HG02938 (cell line): ENCODE measurements at regions not wholly inside any gene's neighbourhood (a gene's known extent, or its start where the extent isn't known, plus 50 kb on each side); places are given as distances from the start of the nearest gene placed in this dataset.

ENCODE experiments used
- ATAC-seq: cut with Tn5 transposase; IDR thresholded peaks from one replicate; pipeline ENCODE4 v1.9.1; 2021; ENCODE audit warnings: mild to moderate bottlenecking, moderate library complexity; ENCODE audit not compliant: unreplicated experiment

DNA sequence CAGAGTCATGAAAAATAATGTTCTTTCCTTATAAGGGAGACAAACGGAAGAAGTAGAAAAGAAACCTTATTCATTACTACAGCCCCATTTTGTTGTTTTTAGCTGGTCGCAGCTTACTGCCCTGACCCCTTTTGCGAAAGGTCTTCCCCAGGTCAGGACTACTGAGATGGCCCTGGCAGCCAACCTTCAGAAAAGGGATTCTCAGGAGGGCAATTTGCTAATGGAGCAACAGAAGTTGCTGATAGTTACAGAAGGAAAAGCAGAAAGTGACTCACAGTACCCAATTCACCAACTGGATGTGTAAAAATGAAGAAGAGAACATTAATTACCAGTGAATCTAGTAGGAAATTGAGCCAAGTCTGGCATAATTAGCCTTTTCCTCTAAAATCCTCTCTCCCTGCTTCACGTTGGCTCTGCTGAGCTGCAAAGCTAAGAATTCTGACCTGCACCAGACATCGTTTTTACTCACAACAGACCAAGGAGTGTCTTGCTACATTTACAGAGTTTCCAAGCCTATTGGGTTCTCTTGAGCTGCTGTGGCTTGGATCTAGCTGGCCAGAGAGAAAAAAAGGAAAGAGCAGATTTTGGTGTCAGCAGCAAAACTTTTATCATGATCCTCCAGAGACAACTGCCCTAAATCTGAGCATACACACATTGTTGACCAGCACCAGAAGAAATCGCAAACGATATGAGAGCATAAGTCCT is 499.9 kb upstream of the FZD8 start:
- no peak for ATAC-seq

DNA sequence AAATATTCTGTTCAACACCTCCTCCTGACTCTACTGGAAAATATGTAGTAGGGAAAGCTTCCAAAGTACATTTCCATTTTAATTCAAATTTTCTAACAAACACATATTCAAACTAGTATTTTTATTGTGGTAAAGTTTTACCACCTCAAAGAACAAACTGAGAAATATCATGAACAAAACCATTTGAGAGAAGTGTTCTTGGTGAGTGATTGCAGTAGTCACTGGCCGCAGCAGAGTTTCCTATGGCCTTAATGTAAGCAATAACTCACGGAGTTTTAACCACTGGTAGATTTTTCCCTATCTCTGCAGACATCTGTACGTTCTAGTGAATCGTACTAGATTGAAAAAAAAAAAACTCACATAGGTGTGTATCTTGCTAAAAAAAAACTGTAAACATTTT is 487.0 kb upstream of the FZD8 start:
- ATAC-seq: no peak

DNA sequence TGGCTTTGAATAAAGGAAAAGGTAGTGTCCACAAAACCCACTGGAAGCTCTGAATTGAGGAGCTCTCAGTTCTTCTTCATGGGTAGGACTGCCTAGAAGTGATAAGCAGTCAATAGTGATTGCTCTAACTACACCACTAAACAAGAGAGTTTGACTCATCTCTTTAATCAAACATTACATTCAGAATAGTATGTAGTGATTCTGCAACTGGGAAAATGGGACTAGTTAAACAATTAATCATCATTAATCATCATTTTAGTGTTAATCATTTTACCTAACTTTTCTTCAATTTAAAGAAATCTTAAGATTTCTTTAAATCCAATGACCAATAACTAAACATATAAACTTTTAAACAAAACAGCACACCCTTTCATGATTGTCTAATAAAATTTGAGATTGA is 484.0 kb upstream of the FZD8 start:
- no peak for ATAC-seq

DNA sequence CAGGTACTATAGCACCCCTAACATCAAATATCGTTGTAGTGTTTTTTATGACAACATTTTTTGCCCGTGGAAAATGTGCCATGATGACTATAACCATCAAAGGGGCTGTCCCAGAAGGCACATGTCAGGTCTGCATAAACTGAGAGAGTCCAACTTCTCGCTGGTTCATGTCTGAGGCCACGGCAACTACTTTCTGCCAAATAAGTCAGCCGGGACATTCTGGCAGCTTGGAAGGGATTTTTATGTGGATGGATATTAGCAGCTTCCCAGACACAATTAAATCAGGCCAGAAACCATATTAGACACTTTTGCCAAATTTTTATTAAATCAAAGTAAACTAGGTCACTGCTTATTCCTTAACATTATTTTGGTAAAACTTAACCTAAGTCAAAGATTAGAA is 477.4 kb upstream of the FZD8 start:
- no peak for ATAC-seq

DNA sequence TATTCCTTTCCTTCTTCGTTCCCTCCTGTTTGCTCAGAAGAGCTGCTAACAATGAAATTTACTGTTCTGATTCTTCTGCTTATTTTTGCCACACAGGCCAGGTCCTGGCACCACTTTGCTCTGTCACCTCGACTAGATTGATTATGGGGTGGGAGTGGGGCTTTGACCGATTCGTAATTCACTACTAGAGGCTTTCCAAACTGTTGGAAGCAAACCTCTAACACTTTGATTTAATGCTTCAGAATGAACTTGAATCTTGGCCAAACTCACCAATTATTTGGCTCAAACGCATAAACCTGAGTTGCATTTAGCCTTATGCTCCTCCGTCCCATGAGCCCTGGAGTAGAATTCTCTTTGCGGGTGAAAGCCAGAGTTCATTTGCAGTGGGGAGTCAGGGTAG is 476.2 kb upstream of the FZD8 start:
- no peak for ATAC-seq

DNA sequence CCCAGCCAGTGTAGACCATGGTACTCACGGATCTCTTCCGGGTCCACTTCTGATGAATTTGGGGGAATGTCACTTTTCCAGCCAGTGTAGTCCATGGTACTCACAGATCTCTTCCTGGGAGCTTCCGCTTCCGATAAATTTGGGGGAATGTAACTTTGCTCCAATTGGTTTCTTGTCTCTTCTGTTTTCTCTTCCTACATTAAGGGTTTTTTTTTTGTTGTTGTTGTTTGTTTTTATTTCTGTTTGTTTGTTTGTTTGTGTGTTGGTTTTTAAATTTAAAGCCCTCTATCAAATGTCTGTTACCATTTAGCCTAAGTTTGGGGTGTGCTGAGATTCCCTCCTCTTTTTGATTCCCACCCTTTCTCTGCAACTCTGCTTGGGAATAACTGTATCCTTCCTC is 475.8 kb upstream of the FZD8 start:
- ATAC-seq: no peak

DNA sequence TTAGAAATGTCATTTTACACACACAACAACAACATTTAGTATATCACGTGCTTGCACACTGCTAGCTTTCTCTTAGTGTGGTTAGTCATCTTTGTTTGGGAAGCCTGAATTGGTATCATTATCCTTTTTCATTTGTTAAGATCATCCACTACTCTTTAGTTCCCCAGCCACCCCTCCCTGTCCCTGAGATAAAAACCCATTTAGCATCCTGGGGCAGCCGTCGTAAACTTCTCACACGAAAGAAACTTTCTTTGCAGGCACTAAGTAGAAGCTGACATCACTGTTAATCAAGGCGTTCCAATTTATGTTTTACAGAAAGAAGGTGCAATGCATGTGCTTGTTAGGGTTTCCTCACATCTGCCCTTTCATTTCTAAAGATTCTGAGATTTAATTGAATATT is 475.1 kb upstream of the FZD8 start:
- no peak for ATAC-seq

DNA sequence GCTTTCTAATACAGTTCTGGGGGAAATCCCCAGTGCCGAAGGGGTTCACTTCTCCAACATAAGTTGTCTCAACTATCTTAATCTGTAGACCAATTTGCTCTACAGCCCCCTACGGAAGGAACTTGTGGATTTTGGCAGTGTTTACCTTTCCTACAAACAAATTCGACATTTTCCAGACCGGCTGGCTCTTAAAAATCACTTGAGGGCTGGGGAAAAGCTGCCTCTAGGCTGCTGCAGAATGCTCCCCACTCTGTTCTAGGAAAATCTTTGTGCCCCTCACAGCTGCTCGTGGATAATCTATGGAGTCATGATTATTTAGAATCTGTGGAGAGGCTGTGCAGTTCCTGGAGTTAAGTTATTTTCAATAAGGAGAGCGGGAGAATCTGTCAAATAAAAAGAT is 474.6 kb upstream of the FZD8 start:
- no peak for ATAC-seq

DNA sequence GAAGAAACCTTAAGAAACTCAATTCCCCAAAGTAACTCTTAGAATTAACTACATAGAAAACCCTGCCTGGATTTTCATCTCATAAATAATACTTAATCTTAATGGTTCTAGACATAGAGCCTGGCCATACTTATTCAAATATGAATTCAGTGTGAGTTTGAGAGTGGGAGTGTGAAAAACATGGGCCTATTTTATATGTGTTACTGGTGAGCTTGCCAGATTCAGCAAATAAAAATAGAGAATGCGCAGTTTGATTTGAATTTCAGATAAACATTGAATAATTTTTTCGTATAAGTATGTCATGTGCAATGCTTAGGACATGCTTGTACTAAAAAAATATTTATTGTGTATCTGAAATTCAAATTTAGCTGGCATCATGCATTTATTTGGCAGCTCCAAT is 473.9 kb upstream of the FZD8 start:
- ATAC-seq: no peak

DNA sequence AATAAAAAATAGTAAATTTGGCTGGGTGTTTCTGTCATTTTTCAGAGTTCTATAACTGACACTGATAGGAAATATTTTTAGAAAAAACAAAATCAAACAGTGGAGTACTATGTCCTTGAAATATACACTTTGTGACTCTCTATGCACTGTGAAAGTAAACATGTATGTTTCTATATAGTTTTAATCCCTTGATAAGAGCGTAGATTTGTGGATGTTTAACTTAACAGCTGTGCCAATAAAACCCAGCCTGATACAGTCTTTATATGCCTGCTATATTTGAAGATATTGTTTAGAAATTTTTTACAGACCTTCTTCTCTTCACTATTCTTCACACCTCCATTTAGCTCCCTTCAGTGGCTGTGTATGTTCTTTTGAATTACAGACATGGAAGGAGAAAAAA is 473.3 kb upstream of the FZD8 start:
- ATAC-seq: no peak

DNA sequence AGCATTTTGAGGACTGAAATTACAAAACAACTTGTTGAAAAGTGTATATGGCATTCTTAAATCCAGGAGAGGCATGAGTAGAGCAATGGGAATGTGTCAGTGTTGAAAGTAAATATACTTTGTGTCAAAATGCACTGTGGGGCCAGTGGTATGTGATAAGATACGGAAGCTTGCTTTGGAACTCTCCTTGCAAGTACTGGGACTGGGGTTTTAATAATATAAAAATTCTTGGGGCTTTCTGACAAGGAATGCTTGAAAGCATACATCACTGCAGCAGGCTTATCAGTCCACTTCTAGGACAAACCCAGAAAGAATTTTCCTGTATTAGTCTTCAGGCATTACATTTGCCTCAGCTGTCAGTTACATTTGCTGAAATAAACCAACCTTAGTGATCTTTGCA is 472.8 kb upstream of the FZD8 start:
- no peak for ATAC-seq

DNA sequence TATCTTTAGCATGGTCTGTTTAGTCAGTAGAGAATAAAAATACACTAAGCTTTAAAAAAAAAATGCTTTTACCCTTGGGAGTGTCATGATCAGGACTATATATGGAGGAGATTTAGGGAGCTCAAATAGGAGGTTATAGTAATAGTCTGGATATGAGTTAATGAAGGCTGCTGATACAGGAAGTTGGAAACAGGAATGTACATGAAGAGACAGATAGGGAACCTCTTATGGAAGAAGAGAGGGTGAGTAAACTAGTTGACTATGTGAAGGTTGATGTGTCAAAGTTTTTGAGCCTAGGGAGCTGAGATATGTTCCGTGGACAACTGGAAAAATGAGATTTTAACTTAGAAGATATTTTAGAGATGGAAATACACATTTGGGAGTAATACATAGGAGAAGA is 472.0 kb upstream of the FZD8 start:
- no peak for ATAC-seq

DNA sequence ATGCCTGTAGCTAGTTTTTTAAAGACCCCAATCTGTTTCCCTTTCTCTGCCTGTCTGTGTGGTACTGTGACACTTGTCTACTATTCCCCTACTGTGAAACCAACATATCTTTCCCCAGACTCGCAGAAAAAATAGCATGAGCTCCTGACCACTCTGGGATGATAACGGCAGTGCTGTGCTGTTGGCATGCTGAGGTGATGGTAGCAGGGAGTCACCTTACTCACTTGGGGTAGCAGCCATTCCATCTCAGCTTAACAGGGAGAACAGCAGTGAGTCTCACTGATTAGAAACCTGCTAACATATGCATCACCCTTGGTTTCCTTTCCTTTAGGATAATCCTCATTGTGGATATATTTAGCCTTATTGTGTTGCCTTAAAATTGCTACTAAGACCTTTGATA is 469.6 kb upstream of the FZD8 start:
- no peak for ATAC-seq

DNA sequence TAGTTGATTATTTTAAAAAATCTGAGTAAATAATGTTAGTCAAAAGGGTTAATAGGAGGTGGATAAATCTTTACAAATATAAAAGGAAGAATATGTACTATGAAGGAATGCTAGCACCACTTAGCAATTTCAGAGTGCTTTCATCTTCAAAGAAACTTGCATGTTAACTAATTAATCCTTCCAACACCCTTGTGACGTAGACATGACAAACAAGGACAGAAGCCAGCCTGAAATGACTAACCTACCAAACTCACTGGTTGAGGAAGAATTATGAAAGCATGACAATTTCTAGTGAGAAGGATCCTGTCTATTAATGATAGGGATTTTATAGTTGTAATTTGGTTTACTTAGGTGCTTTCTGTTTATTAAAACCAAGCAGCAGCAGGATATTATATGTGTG is 468.0 kb upstream of the FZD8 start:
- ATAC-seq: no peak

DNA sequence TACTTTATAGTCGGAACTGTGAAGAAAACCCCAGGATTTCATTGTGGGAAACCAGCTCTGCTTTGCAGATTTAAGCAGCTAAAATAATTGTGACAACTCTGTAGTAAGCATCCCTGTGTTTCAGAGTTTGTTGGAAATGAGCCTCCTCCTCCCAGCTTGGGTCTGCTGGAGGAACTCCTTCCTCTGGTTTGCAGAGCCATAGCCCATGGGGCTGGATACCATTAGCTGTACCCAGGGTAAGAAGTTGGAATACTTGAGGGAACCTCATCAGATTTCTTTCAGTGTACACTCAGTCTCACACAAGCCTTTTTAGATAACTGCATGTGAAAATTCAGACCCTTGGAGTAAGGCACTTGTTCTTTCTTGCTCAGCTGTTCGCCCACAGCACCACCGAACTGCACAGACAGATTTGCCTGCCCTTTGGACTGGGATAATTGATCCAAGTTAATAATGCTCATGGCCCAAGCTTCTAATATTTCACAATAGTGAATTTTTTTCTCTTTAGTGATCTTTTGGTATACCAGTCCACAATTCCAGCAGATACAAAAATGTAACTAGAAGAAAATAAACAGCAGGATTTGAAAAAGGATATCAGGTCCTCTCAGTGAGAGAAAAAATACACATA is 467.4 kb upstream of the FZD8 start:
- no peak for ATAC-seq

DNA sequence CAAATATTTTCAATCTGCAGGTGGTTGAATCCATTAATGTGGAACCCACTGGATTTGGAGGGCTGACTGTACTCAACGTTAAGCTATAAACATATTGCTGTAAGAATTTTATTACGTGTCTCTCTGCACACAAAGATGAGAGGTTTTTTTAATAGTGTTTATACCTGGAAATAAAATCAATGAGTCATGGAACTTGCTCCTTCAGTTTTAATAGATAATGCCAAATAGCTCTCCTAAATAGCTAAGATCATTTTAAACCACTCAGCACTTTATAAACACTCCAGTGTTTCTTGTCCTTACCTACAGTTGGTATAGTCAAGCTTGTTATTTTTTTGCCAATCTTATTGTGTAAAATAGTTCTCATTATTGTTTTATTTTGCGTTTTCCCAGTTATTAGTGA is 455.6 kb upstream of the FZD8 start:
- ATAC-seq: no peak

DNA sequence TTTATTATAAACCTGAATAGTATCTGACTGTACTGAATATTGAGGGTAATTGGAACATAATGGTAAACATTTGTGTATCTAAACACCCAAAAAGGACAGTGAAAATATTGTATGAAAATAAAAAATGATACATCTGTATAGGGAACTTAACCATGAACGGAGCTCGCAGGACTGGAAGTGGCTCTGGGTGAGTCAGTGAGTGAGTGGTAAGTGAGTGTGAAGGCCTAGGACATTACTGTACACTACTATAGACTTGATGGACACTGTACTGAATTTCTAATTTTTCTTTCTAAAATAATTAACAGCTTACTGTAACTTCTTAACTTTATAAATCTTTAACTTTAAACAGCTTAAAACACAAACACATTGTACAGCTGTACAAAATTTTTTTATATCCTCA is 454.5 kb upstream of the FZD8 start:
- ATAC-seq: no peak

DNA sequence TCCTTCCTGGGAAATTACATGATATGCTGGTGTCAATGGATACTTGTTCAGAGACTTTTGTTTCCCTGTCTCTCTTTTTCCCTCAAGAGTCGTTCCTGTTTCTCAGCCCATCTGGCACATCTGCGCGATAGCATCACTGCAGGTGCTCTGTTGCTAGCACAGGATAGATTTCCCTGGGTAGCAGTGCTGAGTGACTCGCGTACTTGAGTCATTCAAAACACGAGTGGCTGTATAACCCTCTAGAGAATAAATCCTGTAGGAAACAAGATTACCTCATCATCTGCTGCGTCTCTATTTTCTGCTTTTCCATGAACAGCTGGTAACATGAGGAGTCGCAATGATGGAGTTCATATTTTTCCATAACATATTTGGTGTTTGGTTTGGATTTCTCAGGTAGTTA is 452.0 kb upstream of the FZD8 start:
- no peak for ATAC-seq

DNA sequence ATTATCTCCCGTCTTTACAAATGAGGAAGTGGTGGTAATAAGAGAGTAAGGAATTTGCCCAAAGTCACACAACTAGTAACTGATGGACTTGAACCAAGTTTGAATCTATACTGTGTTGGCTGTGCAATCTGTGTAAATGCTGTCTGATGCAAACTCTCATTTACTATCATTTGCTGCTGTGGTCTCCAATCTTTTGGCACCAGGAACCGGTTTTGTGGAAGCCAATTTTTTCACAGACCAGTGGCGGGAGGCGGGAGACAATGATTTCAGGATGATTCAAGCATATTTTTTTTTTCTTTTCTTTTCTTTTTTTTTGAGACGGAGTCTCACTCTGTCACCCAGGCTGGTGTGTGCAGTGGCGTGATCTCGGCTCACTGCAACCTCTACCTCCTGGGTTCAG is 450.0 kb upstream of the FZD8 start:
- no peak for ATAC-seq

DNA sequence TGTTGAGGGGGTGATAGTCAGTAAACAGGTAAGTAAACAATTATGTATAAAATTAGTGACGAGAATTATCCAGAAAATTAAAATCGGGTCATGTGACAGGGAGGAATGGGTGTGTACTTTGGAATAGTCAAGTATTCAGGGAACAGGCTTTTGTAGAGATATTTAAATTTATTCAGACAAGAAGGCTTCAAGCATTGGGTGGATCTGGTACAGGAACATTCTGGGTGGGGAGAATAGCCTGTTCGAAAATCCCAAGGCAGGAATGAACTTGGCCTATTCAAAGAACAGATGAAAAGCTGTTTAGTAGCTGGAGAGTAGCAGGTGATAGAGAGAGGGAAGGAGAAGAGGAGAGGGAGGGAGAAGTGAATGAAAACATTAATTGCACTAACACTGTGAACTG is 448.9 kb upstream of the FZD8 start:
- ATAC-seq: no peak

DNA sequence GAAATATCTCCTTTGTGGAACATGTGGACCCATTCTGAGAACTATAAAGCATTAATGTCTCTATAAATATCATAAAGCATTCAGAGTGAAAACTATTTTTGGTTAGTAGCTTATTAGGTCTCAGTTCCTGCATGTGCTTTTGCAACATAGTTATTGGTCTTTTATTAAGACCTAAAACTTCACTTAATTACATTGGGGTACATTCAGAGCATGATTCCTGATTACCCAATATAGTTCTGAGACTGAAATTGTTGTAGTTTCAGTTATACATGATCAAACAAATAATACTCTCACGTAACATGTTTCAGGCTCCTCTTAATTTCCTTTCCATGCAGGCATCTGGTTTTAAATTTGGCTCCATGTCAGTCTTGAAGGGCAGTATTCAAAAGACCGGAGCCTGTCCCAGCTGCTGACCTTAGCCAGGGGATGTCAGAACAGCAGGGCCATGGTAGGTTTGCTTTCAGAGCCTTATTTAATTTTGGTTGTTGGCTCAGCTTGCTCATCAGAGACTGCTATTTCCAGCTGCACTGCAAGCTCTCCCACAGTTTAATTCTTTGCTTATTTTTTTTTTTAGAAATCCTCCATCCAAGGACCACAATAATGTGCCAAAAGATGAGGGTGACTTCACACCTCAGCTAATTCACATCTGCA is 447.8 kb upstream of the FZD8 start:
- no peak for ATAC-seq
